Pancreas (tissue), 10 donors: ENCODE measurements at regions not wholly inside any gene's neighbourhood (a gene's known extent, or its start where the extent isn't known, plus 50 kb on each side); places are given as distances from the start of the nearest gene placed in this dataset.

ENCODE experiments used
- ATAC-seq, 4 donors: fragments of 200-7000 bp; cut with Tn5 transposase; one replicate each; pipeline versions ENCODE4 v1.8.0 to v1.9.1; 2020; ENCODE audit warnings: mild to moderate bottlenecking in 4 of 4, moderate library complexity in 4 of 4
- DNase-seq, 6 donors: peaks; one replicate each; pipeline ENCODE4 v3.0.0-alpha.2; 2020
- FAIRE-seq: peaks from 2 replicates; lab custom pipeline; 2012; peaks lifted over from hg19 to GRCh38; lab: Jason Lieb, UNC
- H3K27ac ChIP-seq, 4 donors: fragments of 200-600 bp; sonication (generic); 1 replicate in 3 of 4; 2 replicates in 1 of 4; pipeline versions ENCODE4 v1.5.0 to v1.8.0; 2020
- H3K27me3 ChIP-seq, 4 donors: fragments of 200-600 bp; one replicate each; pipeline ENCODE4 v1.8.0; 2021
- H3K36me3 ChIP-seq, 3 donors: fragments of 200-600 bp; sonication (generic) in 1 of 3; one replicate each; pipeline versions ENCODE4 v1.5.0 to v1.8.0; 2020 to 2021
- H3K4me1 ChIP-seq, 3 donors: fragments of 200-600 bp; one replicate each; pipeline ENCODE4 v1.8.0; 2021
- H3K4me3 ChIP-seq, 4 donors: fragments of 200-600 bp; sonication (generic) in 2 of 4; one replicate each; pipeline versions ENCODE4 v1.5.0 to v1.8.0; 2020 to 2021
- H3K9me3 ChIP-seq, 4 donors: fragments of 200-600 bp; one replicate each; pipeline ENCODE4 v1.8.0; 2021
- WGBS, 2 donors: extraction: QIAGEN DNeasy Blood & Tissue Kit; methylation state at CpG; one replicate each; pipeline ENCODE4 v1.1.7; 2013; 5-methylcytosine and 5-hydroxymethylcytosine counted together
- intact Hi-C, 3 donors: fragments of 100-400 bp; cut with DNase I; formaldehyde crosslinking; loops; one replicate each; pipeline versions ENCODE4 v1.11.1 to v1.14.2; 2022
- TF ChIP-seq, protein P1 (sequence below), 4 donors: fragments of 200-600 bp; sonication (generic) in 3 of 4; IDR thresholded peaks; one replicate each; pipeline versions ENCODE4 v1.5.0 to v1.8.0; 2021; ENCODE audit warnings: antibody characterized with exemption in 4 of 4
- donor health status: healthy with polysubstance abuse.
- donor health status: DM: no; HTN: no; CAD: no; lungs with moderate emphysema.
- donor health status: DM: no; HTN: no; CAD: no.
- donor health status: control.
- donor health status: control.
- donor health status: Bipolar disorder and iron deficiency.
- donor health status: DM: yes; HTN: yes; CAD: no.
- donor health status: DM: no; HTN: no; CAD: no.
- donor health status: DM: no; HTN: no; CAD: no.
- donor health status: DM: yes; HTN: yes; CAD: no.

DNA sequence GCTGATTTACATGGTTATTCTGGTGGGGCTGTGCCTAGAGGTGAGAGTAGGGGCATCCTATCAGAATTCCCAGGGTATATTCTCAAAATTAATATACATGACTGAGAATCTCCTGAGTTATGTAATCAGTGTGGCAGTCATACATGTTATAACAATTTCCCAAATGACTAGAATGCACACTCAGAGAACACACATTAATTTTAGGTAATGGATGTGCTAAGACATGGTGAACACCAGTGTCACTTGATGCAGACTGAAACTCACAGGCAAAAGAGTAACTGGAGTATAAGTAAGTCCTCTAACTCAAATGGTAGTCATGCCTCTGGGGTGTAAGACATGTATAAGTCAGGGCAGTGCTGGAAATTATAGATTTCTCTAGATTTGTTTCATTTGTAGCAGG is 1198.4 kb upstream of the CITED2 start:
- TF ChIP-seq, protein P1, sequence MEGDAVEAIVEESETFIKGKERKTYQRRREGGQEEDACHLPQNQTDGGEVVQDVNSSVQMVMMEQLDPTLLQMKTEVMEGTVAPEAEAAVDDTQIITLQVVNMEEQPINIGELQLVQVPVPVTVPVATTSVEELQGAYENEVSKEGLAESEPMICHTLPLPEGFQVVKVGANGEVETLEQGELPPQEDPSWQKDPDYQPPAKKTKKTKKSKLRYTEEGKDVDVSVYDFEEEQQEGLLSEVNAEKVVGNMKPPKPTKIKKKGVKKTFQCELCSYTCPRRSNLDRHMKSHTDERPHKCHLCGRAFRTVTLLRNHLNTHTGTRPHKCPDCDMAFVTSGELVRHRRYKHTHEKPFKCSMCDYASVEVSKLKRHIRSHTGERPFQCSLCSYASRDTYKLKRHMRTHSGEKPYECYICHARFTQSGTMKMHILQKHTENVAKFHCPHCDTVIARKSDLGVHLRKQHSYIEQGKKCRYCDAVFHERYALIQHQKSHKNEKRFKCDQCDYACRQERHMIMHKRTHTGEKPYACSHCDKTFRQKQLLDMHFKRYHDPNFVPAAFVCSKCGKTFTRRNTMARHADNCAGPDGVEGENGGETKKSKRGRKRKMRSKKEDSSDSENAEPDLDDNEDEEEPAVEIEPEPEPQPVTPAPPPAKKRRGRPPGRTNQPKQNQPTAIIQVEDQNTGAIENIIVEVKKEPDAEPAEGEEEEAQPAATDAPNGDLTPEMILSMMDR (IDR thresholded peaks at IDR 0.05): no peak
- no peak for DNase-seq
- no peak for FAIRE-seq
- Histone ChIP-seq H3K27ac (no peak overlapping the region), H3K4me1 (no peaks in the 10 kb centered on the region), H3K9me3 (no peaks in the 10 kb centered on the region), H3K36me3 (no peaks in the 10 kb centered on the region), H3K4me3 (no peak overlapping the region), H3K27me3 (no peaks in the 10 kb centered on the region)
- no peak for ATAC-seq
- intact Hi-C loops: no loop called here

DNA sequence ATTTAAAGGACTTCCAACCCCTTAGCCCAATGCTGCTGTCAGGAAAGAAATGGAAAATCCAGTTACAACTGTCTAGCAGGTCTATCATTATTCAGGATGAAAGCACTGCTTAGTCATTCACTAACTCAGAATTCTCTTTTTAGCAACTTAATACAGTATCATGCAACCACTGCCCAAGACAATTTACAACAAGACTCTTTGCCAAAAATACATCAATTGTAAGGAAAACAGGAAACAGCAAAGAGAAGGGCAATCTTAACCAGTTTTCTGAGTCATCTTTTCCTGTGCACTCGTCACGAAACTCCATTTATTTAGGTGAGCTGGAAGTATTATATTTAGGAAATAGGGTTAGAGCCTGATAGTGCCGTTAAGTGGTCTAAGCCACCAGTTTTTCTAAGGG is 1197.7 kb upstream of the CITED2 start:
- intact Hi-C loops: no loop called here
- WGBS, 2 donors: 75 to 82% methylated on average over 3 of the region's 3 CpGs
- TF ChIP-seq, protein P1 (IDR thresholded peaks at IDR 0.05): no peak
- H3K4me3 ChIP-seq: no peak overlapping the region
- H3K27ac ChIP-seq: no peak overlapping the region
- H3K9me3 ChIP-seq: no peaks in the 10 kb centered on the region
- no peaks in the 10 kb centered on the region for H3K4me1 ChIP-seq
- DNase-seq (no peak), ATAC-seq (no peak), FAIRE-seq (no peak)
- H3K27me3 ChIP-seq: no peaks in the 10 kb centered on the region
- H3K36me3 ChIP-seq: no peaks in the 10 kb centered on the region

DNA sequence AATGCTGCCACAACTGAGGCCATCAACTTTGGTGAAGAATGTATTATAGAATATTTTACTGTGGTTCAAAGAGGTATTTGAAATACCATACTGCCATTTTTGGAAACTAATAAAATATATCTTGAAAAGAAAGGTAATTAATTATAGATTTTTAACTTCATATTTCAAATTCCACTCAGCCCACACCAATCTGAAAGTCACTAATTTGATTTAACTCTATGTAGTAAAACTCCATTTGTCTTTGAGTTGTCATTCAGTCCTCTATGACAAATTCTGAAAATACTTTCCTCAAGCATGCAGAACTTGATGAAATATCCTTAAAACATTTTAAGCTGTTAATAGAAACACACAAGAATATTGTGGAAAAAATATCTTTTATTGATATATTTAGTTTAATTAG is 1196.7 kb upstream of the CITED2 start:
- peak; percentile 13 for FAIRE-seq
- TF ChIP-seq, protein P1 (IDR thresholded peaks at IDR 0.05): no peak
- no peaks in the 10 kb centered on the region for H3K9me3 ChIP-seq
- H3K27ac ChIP-seq: no peak overlapping the region
- no peak for DNase-seq
- no peaks in the 10 kb centered on the region for H3K27me3 ChIP-seq
- no peaks in the 10 kb centered on the region for H3K36me3 ChIP-seq
- H3K4me3 ChIP-seq: no peak overlapping the region
- no peak for ATAC-seq
- H3K4me1 ChIP-seq: no peaks in the 10 kb centered on the region
- intact Hi-C loops: no loop called here

DNA sequence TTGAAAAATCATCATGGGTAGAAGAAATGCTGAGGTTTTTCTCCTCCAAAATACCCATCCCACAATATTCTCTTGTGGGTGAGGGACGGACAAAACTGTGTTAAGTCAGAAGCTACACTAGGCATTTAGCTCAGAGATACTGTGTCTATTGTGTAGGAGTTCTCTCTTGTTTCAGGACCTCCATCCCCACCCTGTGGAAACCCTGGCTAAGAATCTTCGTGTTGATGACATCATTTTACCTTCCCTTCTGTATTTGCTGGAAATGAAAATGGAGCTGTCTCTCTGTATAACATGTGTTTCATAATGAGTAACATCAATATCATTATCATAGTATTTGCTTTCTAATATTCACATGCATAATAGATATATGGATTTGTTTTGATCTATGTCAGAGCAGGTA is 1193.0 kb upstream of the CITED2 start:
- H3K9me3 ChIP-seq: no peaks in the 10 kb centered on the region
- ATAC-seq (no peak), FAIRE-seq (no peak), DNase-seq (no peak)
- intact Hi-C loops: no loop called here
- H3K27ac ChIP-seq: no peak overlapping the region
- TF ChIP-seq, protein P1 (IDR thresholded peaks at IDR 0.05): no peak
- no peaks in the 10 kb centered on the region for H3K27me3 ChIP-seq
- no peaks in the 10 kb centered on the region for H3K36me3 ChIP-seq
- H3K4me1 ChIP-seq: no peaks in the 10 kb centered on the region
- no peak overlapping the region for H3K4me3 ChIP-seq
- 46 to 59% methylated on average over 2 of the region's 2 CpGs for WGBS, 2 donors

DNA sequence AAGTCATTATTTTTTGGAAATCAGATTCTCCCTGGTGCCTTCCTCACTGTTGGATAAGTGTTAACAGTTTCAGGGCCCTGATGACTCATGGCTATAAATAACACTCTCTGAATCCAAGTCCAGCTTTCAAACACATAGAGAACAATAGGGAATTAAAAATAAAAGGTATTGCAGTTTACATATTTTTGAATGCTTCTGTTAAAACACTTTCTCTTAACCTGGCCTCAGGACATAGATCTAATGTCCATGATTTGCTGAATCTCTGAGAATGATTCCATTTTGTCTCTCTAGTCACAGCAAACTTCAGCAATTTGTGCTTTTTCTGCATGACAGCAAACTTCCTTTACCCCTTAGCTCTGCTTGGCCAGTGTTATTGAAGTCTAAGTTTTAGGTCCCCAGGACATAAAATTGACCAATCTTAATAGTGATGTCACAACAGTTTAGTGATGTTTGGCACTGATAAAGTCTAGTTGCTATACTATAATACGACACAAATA is 1192.4 kb upstream of the CITED2 start:
- TF ChIP-seq, protein P1 (IDR thresholded peaks at IDR 0.05): no peak
- peak in 2 of 4 donors; percentile 54 to 57 for ATAC-seq
- H3K4me1 ChIP-seq: no peaks in the 10 kb centered on the region
- no peak overlapping the region for H3K4me3 ChIP-seq
- H3K27ac ChIP-seq: no peak overlapping the region
- intact Hi-C loops: no loop called here
- DNase-seq: no peak
- 70 to 86% methylated on average over 1 of the region's 1 CpG for WGBS, 2 donors
- H3K27me3 ChIP-seq: no peaks in the 10 kb centered on the region
- H3K36me3 ChIP-seq: no peaks in the 10 kb centered on the region
- H3K9me3 ChIP-seq: no peaks in the 10 kb centered on the region
- peak; percentile 61 for FAIRE-seq
